IPS DF 6.9 (cell line): ENCODE measurements at regions not wholly inside any gene's neighbourhood (a gene's known extent, or its start where the extent isn't known, plus 50 kb on each side); places are given as distances from the start of the nearest gene placed in this dataset.

Experiments used
- DNase-seq: peaks from one replicate; pipeline ENCODE4 v3.0.0-alpha.2; 2013; ENCODE audit warnings: low read depth, low spot score
- H3K27ac ChIP-seq: one replicate; pipeline ENCODE4 v1.5.1; 2013; ENCODE audit warnings: low read length, control low read depth
- H3K27me3 ChIP-seq: 2 replicates; pipeline ENCODE4 v1.6.1; 2013; ENCODE audit warnings: mild to moderate bottlenecking, low read length; ENCODE audit not compliant: control insufficient read depth, insufficient read depth
- H3K36me3 ChIP-seq: 2 replicates; pipeline ENCODE4 v1.6.1; 2013; ENCODE audit warnings: low read length; ENCODE audit not compliant: control insufficient read depth, insufficient read depth
- H3K4me1 ChIP-seq: 2 replicates; pipeline ENCODE4 v1.6.1; 2013; ENCODE audit warnings: low read length; ENCODE audit not compliant: control insufficient read depth, insufficient read depth
- H3K4me3 ChIP-seq: 2 replicates; pipeline ENCODE4 v1.5.1; 2013; ENCODE audit warnings: mild to moderate bottlenecking, low read length
- H3K9me3 ChIP-seq: 2 replicates; pipeline ENCODE4 v1.6.1; 2013; ENCODE audit warnings: low read length, inconsistent platforms; ENCODE audit not compliant: control insufficient read depth, insufficient read depth
- WGBS: extraction: QIAGEN DNeasy Blood & Tissue Kit; methylation state at CpG from one replicate; pipeline ENCODE4 v1.1.7; 2013; ENCODE audit warnings: mixed read lengths, missing lambda C conversion rate; ENCODE audit not compliant: insufficient read length, insufficient coverage; 5-methylcytosine and 5-hydroxymethylcytosine counted together

DNA sequence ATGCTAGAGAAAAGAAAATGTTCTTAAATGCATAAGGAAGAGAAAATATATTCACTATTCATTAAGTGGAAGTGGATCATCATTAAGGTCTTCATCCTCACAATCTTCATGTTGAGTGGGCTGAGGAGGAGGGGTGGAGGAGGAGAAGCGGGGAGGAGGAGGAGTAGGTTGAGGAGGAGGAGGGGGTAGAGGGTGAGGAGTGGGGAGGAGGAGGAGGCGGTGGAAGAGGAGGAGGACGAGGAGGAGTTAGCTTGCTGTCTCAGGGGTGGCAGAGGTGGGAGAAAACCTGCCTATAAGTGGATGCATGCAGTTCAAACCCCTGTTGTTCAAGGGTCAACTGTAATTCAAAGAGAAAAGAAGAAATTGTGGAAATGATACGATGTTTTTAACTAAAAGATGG, 71.6 kb downstream of the MYEOV start:
- Histone ChIP-seq H3K27me3 (no peaks in the 10 kb centered on the region), H3K27ac (no peak overlapping the region), H3K36me3 (no peaks in the 10 kb centered on the region), H3K4me3 (no peak overlapping the region), H3K9me3 (no peaks in the 10 kb centered on the region; the same call in 1 of the 2 replicates), H3K4me1 (peaks cover 2% of the 10 kb centered on the region; the same call in 1 of the 2 replicates)
- WGBS = 100% methylated on average over 4 of the region's 4 CpGs
- DNase-seq = no peak

DNA sequence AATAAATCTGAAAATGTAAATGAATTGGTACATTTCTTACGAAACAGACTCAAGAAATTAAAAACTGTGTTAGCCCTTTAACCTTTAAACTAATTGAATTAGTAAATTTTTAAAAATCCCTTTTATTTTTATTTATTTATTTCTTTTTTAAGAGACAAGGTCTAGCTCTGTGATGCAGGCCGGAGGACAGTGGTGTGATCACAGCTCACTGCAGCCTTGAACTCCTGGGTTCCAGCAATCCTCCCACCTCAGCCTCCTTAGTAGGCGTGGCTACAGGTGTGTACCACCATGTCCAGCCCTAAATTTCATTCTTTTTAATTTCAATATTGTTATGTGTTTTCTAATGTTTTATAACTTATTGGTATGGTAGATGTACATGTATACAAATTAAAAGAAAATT, 72.6 kb downstream of the MYEOV start:
- whole genome bisulfite sequencing = no CpG with 5 or more reads among the region's 3 CpGs
- DNase-seq = no peak

DNA sequence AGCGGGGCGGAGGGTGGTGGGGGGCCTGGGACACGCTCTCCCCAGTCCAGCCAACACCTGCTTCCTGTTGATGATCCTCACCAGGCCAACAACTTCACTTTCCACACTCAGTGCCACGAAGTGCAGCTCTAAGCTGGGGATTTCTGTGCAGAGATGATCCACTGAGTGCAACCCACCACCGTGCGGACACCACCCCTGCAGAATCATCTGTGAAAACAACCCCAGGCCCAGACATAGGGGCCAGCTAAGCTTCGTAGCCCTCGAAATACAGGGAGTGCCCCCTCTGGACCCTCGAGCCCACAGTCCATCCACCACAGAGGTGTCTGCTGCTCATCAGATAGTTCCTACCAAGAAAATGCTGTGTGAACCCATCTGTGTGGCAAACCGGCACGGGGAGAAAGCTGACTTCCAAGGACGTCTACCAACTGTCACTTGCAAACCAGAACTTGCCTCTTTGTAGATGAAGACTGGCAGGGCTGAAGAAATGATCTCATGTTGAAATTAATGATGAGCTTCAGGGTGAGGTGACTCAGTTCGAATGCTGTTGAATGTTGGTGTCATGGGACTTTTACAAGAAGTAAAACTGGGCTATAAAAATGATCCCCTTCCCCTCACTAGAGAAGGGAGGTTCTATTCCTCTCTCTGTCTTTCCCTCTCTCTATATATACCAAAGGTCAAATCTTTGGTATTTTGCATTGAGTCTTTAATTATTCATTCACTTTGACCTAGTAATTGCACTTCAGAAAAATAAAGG, 73.4 kb downstream of the MYEOV start:
- no CpG with 5 or more reads among the region's 13 CpGs for WGBS
- H3K36me3 ChIP-seq = no peaks in the 10 kb centered on the region
- H3K9me3 ChIP-seq = no peaks in the 10 kb centered on the region; the same call in 1 of the 2 replicates
- no peak overlapping the region for H3K4me3 ChIP-seq
- no peak for DNase-seq
- no peak overlapping the region for H3K27ac ChIP-seq
- H3K4me1 ChIP-seq = no peaks in the 10 kb centered on the region
- no peaks in the 10 kb centered on the region for H3K27me3 ChIP-seq

More for the DNA sequence above, 72.6 kb downstream of the MYEOV start:
- H3K4me1 ChIP-seq = peaks cover under 1% of the 10 kb centered on the region; the same call in 1 of the 2 replicates
- H3K36me3 ChIP-seq = no peaks in the 10 kb centered on the region
- no peak overlapping the region for H3K27ac ChIP-seq
- no peaks in the 10 kb centered on the region for H3K27me3 ChIP-seq
- no peak overlapping the region for H3K4me3 ChIP-seq
- no peaks in the 10 kb centered on the region; the same call in 1 of the 2 replicates for H3K9me3 ChIP-seq

DNA sequence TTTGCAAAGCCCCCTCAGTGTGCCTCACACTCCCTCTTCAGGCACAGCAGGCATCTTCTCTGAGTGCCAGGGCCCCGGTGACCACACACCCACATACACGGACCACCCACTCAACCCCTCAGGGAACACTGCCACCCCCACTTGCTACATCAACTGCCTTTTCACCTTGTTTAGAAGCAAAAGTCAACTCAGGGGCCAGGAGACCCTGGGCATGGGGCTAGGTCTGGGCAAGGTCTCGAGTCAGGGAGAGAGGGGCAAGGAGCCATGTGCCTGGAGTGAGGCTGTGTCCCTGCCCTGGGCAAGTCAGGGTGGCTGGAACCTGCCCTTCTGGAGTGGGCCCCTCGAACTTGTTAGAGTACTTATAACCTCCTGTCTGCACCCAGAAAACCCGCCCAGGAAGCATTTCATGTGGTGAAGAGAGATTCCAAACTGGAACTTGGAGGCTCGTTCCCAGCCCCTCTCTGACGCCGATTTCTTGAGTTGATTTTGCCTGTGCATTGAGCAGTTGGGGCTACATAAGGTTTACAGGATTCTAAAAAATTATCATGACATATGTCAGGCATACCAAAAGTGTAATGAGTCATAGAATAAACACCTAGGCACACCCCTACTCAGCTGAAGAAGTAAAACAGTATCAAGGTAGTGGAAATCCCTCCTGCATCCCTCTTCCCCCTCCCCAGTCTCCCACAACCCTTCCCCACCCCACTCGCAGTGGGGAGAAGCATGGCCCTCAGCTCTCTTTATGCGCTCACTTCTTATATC, 74.3 kb downstream of the MYEOV start:
- WGBS = no CpG with 5 or more reads among the region's 10 CpGs
- no peaks in the 10 kb centered on the region for H3K4me1 ChIP-seq
- no peaks in the 10 kb centered on the region; the same call in 1 of the 2 replicates for H3K9me3 ChIP-seq
- no peak for DNase-seq
- H3K4me3 ChIP-seq = no peak overlapping the region
- no peak overlapping the region for H3K27ac ChIP-seq
- H3K27me3 ChIP-seq = no peaks in the 10 kb centered on the region
- no peaks in the 10 kb centered on the region for H3K36me3 ChIP-seq

DNA sequence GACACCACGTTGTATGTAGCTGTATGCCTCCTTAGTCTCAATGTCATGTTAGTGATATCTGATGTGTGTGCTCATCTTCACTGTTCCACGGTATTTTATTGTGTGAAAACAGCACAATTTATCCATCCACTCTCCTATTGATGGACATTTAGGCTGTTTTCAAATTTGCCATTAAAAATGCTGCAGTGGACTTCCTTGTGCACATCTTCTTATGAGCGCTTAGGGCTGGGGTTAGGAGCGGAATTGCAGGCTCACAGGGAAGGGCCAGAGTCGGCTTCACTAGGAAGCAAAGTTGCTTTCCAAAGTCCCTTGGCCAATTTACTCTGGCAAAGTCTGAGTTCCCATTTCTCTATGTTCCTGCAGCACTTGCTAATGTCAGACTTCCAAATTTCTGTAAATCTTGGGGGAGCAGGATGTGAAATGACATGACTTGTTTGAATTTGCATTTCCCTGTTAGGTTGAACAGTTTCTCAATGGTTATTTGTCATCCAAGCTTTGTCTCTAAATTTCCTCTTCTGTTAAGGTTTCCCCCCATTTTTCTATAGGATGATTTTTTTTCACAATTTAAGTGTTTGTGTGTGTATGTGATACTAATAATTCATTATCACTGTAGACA, 75.4 kb downstream of the MYEOV start:
- Histone ChIP-seq H3K9me3 (no peaks in the 10 kb centered on the region; the same call in 1 of the 2 replicates), H3K4me3 (no peak overlapping the region), H3K4me1 (no peaks in the 10 kb centered on the region), H3K27me3 (no peaks in the 10 kb centered on the region), H3K27ac (no peak overlapping the region), H3K36me3 (no peaks in the 10 kb centered on the region)
- no CpG with 5 or more reads among the region's 5 CpGs for WGBS
- no peak for DNase-seq

DNA sequence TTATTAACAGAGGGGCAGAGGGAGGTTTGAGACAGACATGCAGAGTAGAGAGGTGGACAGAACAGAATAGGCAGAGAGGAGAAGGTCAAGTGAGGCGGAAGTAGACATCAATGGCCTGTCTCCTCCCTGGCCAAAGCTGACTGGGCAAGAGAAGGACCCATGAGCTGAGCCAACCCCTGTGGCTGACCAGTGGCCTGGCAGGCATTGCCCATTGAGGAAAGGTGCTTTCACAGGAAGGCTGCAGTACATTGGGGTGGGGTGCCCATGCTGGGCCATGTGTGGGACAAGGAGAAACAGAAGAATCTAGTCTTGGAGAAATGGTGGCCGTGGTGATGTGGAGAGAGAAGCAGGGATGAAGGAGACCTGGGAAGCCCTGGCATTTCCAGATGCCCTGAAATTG, 76.0 kb downstream of the MYEOV start:
- H3K27me3 ChIP-seq = no peaks in the 10 kb centered on the region
- no peaks in the 10 kb centered on the region for H3K36me3 ChIP-seq
- H3K4me3 ChIP-seq = no peak overlapping the region
- no CpG with 5 or more reads among the region's 2 CpGs for WGBS
- no peak overlapping the region for H3K27ac ChIP-seq
- no peaks in the 10 kb centered on the region; the same call in 1 of the 2 replicates for H3K4me1 ChIP-seq
- DNase-seq = no peak
- H3K9me3 ChIP-seq = no peaks in the 10 kb centered on the region; the same call in 1 of the 2 replicates

DNA sequence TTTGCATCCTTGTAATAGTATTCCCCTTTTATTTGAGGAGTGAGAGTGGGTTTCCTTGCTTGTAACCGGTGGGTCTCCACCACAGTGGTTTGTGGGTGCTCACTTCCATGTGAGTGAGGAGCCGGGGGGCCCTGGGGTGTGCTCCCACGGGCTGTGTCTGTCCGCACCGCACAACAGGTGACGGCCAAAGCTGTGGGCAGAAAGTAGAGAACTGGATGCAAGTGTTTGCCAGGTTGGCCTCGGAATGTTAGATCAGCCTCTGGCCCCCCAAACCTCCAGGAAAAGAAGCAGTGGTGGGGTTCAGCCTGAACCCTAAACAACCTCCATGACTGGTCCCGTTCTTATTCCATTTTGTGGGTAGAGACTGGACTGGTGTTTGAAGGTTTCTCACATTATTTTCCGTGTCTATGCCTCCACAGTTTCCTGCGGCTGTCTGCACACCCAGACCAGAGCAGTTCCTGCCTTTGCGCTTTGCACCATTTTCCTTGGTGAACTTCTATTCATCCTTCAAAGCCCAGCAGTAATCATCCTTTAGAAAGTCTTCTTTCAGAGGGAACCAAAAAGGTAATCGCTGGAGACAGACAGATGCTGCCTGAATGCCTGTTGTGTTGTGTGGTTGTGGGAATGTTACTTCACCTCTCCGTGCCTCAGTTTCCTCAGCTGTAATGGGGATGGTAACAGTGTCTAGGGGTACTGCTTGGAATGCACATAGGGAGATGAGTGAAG, 77.2 kb downstream of the MYEOV start:
- no peaks in the 10 kb centered on the region; the same call in 1 of the 2 replicates for H3K4me1 ChIP-seq
- H3K27ac ChIP-seq = no peak overlapping the region
- no peaks in the 10 kb centered on the region; the same call in 1 of the 2 replicates for H3K9me3 ChIP-seq
- no peak overlapping the region for H3K4me3 ChIP-seq
- no CpG with 5 or more reads among the region's 13 CpGs for WGBS
- no peak for DNase-seq
- no peaks in the 10 kb centered on the region for H3K27me3 ChIP-seq
- H3K36me3 ChIP-seq = no peaks in the 10 kb centered on the region

DNA sequence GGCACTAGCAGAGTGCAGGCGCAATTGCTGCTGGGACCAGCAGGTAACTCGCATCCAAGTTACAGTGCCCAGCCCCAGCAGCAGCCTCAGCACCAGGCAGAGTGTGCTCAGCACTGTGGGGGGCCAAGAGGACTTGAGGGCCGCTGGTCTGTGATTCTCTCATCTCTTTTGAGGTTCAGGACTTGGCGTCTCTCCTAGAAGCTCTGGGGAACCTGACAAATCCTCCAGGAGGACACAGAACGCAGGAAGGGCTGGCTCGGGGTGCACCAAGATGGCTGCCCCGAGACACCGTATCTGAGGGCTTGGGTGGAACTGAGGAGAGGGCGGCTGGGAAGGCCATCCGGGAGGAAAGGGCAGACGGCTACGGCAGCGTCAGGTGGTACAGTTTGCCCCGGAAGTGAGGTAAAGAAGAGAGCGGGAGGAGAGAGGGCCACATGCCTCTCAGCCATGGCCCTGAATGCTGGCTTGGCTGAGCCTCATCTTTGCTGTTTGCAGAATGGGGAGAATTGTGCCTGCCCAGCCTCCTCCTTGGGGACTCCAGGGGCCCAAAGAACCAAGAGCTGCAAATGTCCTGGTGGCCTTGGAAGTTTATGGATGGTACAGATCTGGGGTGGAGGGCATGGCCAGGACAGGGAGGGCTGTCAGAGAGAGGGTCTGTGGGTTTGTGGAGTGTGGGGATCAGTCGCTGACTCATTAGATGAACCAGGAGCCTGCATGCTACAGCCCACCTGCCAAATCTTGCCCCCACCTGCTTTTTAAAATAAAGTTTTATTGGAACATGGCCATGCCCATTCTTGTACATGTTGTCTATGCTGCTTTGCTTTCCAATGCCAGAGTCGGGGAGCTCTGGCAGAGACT, 78.0 kb downstream of the MYEOV start:
- WGBS = no CpG with 5 or more reads among the region's 17 CpGs
- H3K36me3 ChIP-seq = no peaks in the 10 kb centered on the region
- DNase-seq = no peak
- no peaks in the 10 kb centered on the region; the same call in 1 of the 2 replicates for H3K9me3 ChIP-seq
- no peak overlapping the region for H3K27ac ChIP-seq
- H3K27me3 ChIP-seq = no peaks in the 10 kb centered on the region
- H3K4me3 ChIP-seq = no peak overlapping the region
- H3K4me1 ChIP-seq = no peaks in the 10 kb centered on the region; the same call in 1 of the 2 replicates

DNA sequence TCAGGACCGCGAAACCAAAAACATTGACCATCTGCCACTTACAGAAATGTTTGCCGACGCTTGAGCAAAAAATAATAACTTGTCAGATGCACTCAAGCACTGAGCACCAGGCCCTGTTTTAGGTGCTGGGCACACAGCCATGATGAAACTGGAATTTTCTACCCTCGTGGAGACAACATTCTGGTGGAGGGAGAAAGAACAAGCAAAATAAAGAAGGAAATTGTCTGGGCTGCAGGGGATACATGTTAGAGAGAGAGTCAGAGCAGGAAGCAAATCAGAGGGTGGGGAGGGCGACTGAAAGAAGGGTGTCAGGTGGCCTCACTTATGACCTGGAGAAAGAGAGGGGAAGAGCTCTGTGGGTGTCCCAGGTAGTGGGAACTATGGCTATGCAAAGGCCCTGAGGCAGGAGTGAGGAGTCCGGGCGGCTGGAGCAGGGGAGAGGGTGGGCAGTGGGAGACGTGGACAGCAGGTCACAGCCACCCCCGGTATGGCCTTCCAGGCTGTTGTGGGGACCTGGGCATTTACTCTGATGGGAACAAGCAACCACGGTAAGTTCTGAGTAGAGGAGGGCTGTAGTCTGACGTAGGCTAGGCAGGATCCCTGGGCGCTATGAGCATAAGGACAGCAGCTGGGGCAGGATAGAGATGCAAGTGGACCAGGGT, 78.8 kb downstream of the MYEOV start:
- Histone ChIP-seq H3K36me3 (no peaks in the 10 kb centered on the region), H3K4me1 (no peaks in the 10 kb centered on the region; the same call in 1 of the 2 replicates), H3K27me3 (no peaks in the 10 kb centered on the region), H3K4me3 (no peak overlapping the region), H3K27ac (no peak overlapping the region), H3K9me3 (no peaks in the 10 kb centered on the region; the same call in 1 of the 2 replicates)
- WGBS = no CpG with 5 or more reads among the region's 13 CpGs
- DNase-seq = no peak
